ENCODE measurements at regions not wholly inside any gene's neighbourhood (a gene's known extent, or its start where the extent isn't known, plus 50 kb on each side); places are given as distances from the start of the nearest gene placed in this dataset.

- no peaks in the 10 kb centered on the region for H3K4me1 ChIP-seq (ENCODE audit: control insufficient read depth in 2 of 2, insufficient read depth in 2 of 2, low read length in 1 of 2)
- H3K4me3 ChIP-seq (ENCODE audit: low read depth in 1 of 2, low read length in 2 of 2): no peak overlapping the region
- H3K27me3 ChIP-seq (ENCODE audit: control insufficient read depth in 1 of 2, insufficient read depth in 2 of 2, low read length in 2 of 2): no peaks in the 10 kb centered on the region
- no peak overlapping the region for H3K27ac ChIP-seq (ENCODE audit: low read depth in 2 of 2, low read length in 1 of 2)
- WGBS, 2 donors: 45 to 50% methylated on average over 2 of the region's 2 CpGs
- H3K36me3 ChIP-seq (ENCODE audit: control insufficient read depth in 2 of 2, insufficient read depth in 2 of 2, low read length in 1 of 2): no peaks in the 10 kb centered on the region
- H3K9me3 ChIP-seq (ENCODE audit: control insufficient read depth in 2 of 2, insufficient read depth in 1 of 2, low read depth in 1 of 2, low read length in 1 of 2): no peaks in the 10 kb centered on the region
Observed at GRCh38 chr21:29423099-29423870, 124.6 kb downstream of the BACH1 start.

GRCh38 chr21:29424728-29425127 is 126.0 kb downstream of the BACH1 start:
- no peaks in the 10 kb centered on the region for H3K27me3 ChIP-seq (ENCODE audit: control insufficient read depth in 1 of 2, insufficient read depth in 2 of 2, low read length in 2 of 2)
- no peaks in the 10 kb centered on the region for H3K9me3 ChIP-seq (ENCODE audit: control insufficient read depth in 2 of 2, insufficient read depth in 1 of 2, low read depth in 1 of 2, low read length in 1 of 2)
- no peaks in the 10 kb centered on the region for H3K36me3 ChIP-seq (ENCODE audit: control insufficient read depth in 2 of 2, insufficient read depth in 2 of 2, low read length in 1 of 2)
- no peaks in the 10 kb centered on the region for H3K4me1 ChIP-seq (ENCODE audit: control insufficient read depth in 2 of 2, insufficient read depth in 2 of 2, low read length in 1 of 2)
- H3K27ac ChIP-seq (ENCODE audit: low read depth in 2 of 2, low read length in 1 of 2): no peak overlapping the region
- WGBS, 2 donors: 71 to 88% methylated on average over 2 of the region's 2 CpGs
- H3K4me3 ChIP-seq (ENCODE audit: low read depth in 1 of 2, low read length in 2 of 2): no peak overlapping the region

- Histone ChIP-seq H3K36me3 (ENCODE audit: control insufficient read depth in 2 of 2, insufficient read depth in 2 of 2, low read length in 1 of 2) (no peaks in the 10 kb centered on the region), H3K9me3 (ENCODE audit: control insufficient read depth in 2 of 2, insufficient read depth in 1 of 2, low read depth in 1 of 2, low read length in 1 of 2) (no peaks in the 10 kb centered on the region), H3K27me3 (ENCODE audit: control insufficient read depth in 1 of 2, insufficient read depth in 2 of 2, low read length in 2 of 2) (no peaks in the 10 kb centered on the region)
Observed at GRCh38 chr21:29429218-29429617, 130.5 kb downstream of the BACH1 start.

GRCh38 chr21:29430030-29430429 is 131.3 kb downstream of the BACH1 start:
- H3K27me3 ChIP-seq (ENCODE audit: control insufficient read depth in 1 of 2, insufficient read depth in 2 of 2, low read length in 2 of 2): no peaks in the 10 kb centered on the region
- H3K4me3 ChIP-seq (ENCODE audit: low read depth in 1 of 2, low read length in 2 of 2): no peak overlapping the region
- H3K27ac ChIP-seq (ENCODE audit: low read depth in 2 of 2, low read length in 1 of 2): no peak overlapping the region
- no peaks in the 10 kb centered on the region for H3K4me1 ChIP-seq (ENCODE audit: control insufficient read depth in 2 of 2, insufficient read depth in 2 of 2, low read length in 1 of 2)
- H3K9me3 ChIP-seq (ENCODE audit: control insufficient read depth in 2 of 2, insufficient read depth in 1 of 2, low read depth in 1 of 2, low read length in 1 of 2): no peaks in the 10 kb centered on the region
- H3K36me3 ChIP-seq (ENCODE audit: control insufficient read depth in 2 of 2, insufficient read depth in 2 of 2, low read length in 1 of 2): no peaks in the 10 kb centered on the region
- WGBS, 2 donors: 96 to 97% methylated on average over 4 of the region's 4 CpGs

More at GRCh38 chr21:29429218-29429617, 130.5 kb downstream of the BACH1 start:
- Histone ChIP-seq H3K27ac (ENCODE audit: low read depth in 2 of 2, low read length in 1 of 2) (no peak overlapping the region), H3K4me1 (ENCODE audit: control insufficient read depth in 2 of 2, insufficient read depth in 2 of 2, low read length in 1 of 2) (no peaks in the 10 kb centered on the region), H3K4me3 (ENCODE audit: low read depth in 1 of 2, low read length in 2 of 2) (no peak overlapping the region)

- Histone ChIP-seq H3K9me3 (ENCODE audit: control insufficient read depth in 2 of 2, insufficient read depth in 1 of 2, low read depth in 1 of 2, low read length in 1 of 2) (no peaks in the 10 kb centered on the region), H3K36me3 (ENCODE audit: control insufficient read depth in 2 of 2, insufficient read depth in 2 of 2, low read length in 1 of 2) (no peaks in the 10 kb centered on the region), H3K4me3 (ENCODE audit: low read depth in 1 of 2, low read length in 2 of 2) (no peak overlapping the region), H3K27me3 (ENCODE audit: control insufficient read depth in 1 of 2, insufficient read depth in 2 of 2, low read length in 2 of 2) (no peaks in the 10 kb centered on the region), H3K4me1 (ENCODE audit: control insufficient read depth in 2 of 2, insufficient read depth in 2 of 2, low read length in 1 of 2) (no peaks in the 10 kb centered on the region), H3K27ac (ENCODE audit: low read depth in 2 of 2, low read length in 1 of 2) (no peak overlapping the region)
- WGBS, 2 donors: 90 to 95% methylated on average over 7 of the region's 7 CpGs
Observed at GRCh38 chr21:29430576-29430975, 131.9 kb downstream of the BACH1 start.

- no peaks in the 10 kb centered on the region for H3K9me3 ChIP-seq (ENCODE audit: control insufficient read depth in 2 of 2, insufficient read depth in 1 of 2, low read depth in 1 of 2, low read length in 1 of 2)
- H3K27ac ChIP-seq (ENCODE audit: low read depth in 2 of 2, low read length in 1 of 2): no peak overlapping the region
- WGBS, 2 donors: 78% methylated on average over 1 of the region's 1 CpG
Observed at GRCh38 chr21:29431178-29431577, 132.5 kb downstream of the BACH1 start.

GRCh38 chr21:29431680-29432079 is 133.0 kb downstream of the BACH1 start:
- no peaks in the 10 kb centered on the region for H3K27me3 ChIP-seq (ENCODE audit: control insufficient read depth in 1 of 2, insufficient read depth in 2 of 2, low read length in 2 of 2)
- no peak overlapping the region for H3K27ac ChIP-seq (ENCODE audit: low read depth in 2 of 2, low read length in 1 of 2)
- WGBS, 2 donors: 89 to 96% methylated on average over 5 of the region's 5 CpGs
- H3K36me3 ChIP-seq (ENCODE audit: control insufficient read depth in 2 of 2, insufficient read depth in 2 of 2, low read length in 1 of 2): no peaks in the 10 kb centered on the region
- peaks cover 0 to 4% of the 10 kb centered on the region in 2 donors for H3K4me1 ChIP-seq (ENCODE audit: control insufficient read depth in 2 of 2, insufficient read depth in 2 of 2, low read length in 1 of 2)
- no peak overlapping the region for H3K4me3 ChIP-seq (ENCODE audit: low read depth in 1 of 2, low read length in 2 of 2)
- no peaks in the 10 kb centered on the region for H3K9me3 ChIP-seq (ENCODE audit: control insufficient read depth in 2 of 2, insufficient read depth in 1 of 2, low read depth in 1 of 2, low read length in 1 of 2)

More at GRCh38 chr21:29431178-29431577, 132.5 kb downstream of the BACH1 start:
- Histone ChIP-seq H3K4me1 (ENCODE audit: control insufficient read depth in 2 of 2, insufficient read depth in 2 of 2, low read length in 1 of 2) (peaks cover 0 to 4% of the 10 kb centered on the region in 2 donors), H3K36me3 (ENCODE audit: control insufficient read depth in 2 of 2, insufficient read depth in 2 of 2, low read length in 1 of 2) (no peaks in the 10 kb centered on the region), H3K4me3 (ENCODE audit: low read depth in 1 of 2, low read length in 2 of 2) (no peak overlapping the region), H3K27me3 (ENCODE audit: control insufficient read depth in 1 of 2, insufficient read depth in 2 of 2, low read length in 2 of 2) (no peaks in the 10 kb centered on the region)

- 53 to 58% methylated on average over 7 of the region's 7 CpGs for WGBS, 2 donors
Observed at GRCh38 chr21:29433366-29434059, 134.8 kb downstream of the BACH1 start.

GRCh38 chr21:29434081-29434480 is 135.4 kb downstream of the BACH1 start:
- Histone ChIP-seq H3K27me3 (ENCODE audit: control insufficient read depth in 1 of 2, insufficient read depth in 2 of 2, low read length in 2 of 2) (no peaks in the 10 kb centered on the region), H3K4me3 (ENCODE audit: low read depth in 1 of 2, low read length in 2 of 2) (no peak overlapping the region), H3K36me3 (ENCODE audit: control insufficient read depth in 2 of 2, insufficient read depth in 2 of 2, low read length in 1 of 2) (no peaks in the 10 kb centered on the region), H3K27ac (ENCODE audit: low read depth in 2 of 2, low read length in 1 of 2) (no peak overlapping the region), H3K9me3 (ENCODE audit: control insufficient read depth in 2 of 2, insufficient read depth in 1 of 2, low read depth in 1 of 2, low read length in 1 of 2) (no peaks in the 10 kb centered on the region), H3K4me1 (ENCODE audit: control insufficient read depth in 2 of 2, insufficient read depth in 2 of 2, low read length in 1 of 2) (peaks cover 0 to 4% of the 10 kb centered on the region in 2 donors)
- 70 to 72% methylated on average over 7 of the region's 7 CpGs for WGBS, 2 donors

More at GRCh38 chr21:29433366-29434059, 134.8 kb downstream of the BACH1 start:
- H3K4me3 ChIP-seq (ENCODE audit: low read depth in 1 of 2, low read length in 2 of 2): no peak overlapping the region
- H3K9me3 ChIP-seq (ENCODE audit: control insufficient read depth in 2 of 2, insufficient read depth in 1 of 2, low read depth in 1 of 2, low read length in 1 of 2): no peaks in the 10 kb centered on the region
- no peak overlapping the region for H3K27ac ChIP-seq (ENCODE audit: low read depth in 2 of 2, low read length in 1 of 2)
- no peaks in the 10 kb centered on the region for H3K36me3 ChIP-seq (ENCODE audit: control insufficient read depth in 2 of 2, insufficient read depth in 2 of 2, low read length in 1 of 2)
- no peaks in the 10 kb centered on the region for H3K27me3 ChIP-seq (ENCODE audit: control insufficient read depth in 1 of 2, insufficient read depth in 2 of 2, low read length in 2 of 2)
- peaks cover 0 to 4% of the 10 kb centered on the region in 2 donors for H3K4me1 ChIP-seq (ENCODE audit: control insufficient read depth in 2 of 2, insufficient read depth in 2 of 2, low read length in 1 of 2)

Measured in esophagus (tissue), 2 donors.